WTC11 (cell line): ENCODE measurements at regions not wholly inside any gene's neighbourhood (a gene's known extent, or its start where the extent isn't known, plus 50 kb on each side); places are given as distances from the start of the nearest gene placed in this dataset.

Source experiments
- CBFB ChIP-seq: sonication (generic); formaldehyde crosslinking; IDR thresholded peaks from 2 replicates; pipeline ENCODE4 v1.8.1; 2022; ENCODE audit warnings: mild to moderate bottlenecking, low read depth, missing genetic modification reagents
- ESRRA ChIP-seq: sonication (generic); formaldehyde crosslinking; IDR thresholded peaks from 2 replicates; pipeline ENCODE4 v1.8.1; 2022; ENCODE audit warnings: mild to moderate bottlenecking, missing genetic modification reagents, borderline replicate concordance
- ETV6 ChIP-seq: sonication (generic); formaldehyde crosslinking; IDR thresholded peaks from 2 replicates; pipeline ENCODE4 v1.8.1; 2022; ENCODE audit warnings: mild to moderate bottlenecking, missing genetic modification reagents
- GRHL2 ChIP-seq: fragments of 250-450 bp; sonication (Bioruptor Pico); IDR thresholded peaks from 2 replicates; pipeline ENCODE4 v1.8.0; 2022; ENCODE audit warnings: mild to moderate bottlenecking, moderate library complexity; ENCODE audit not compliant: insufficient replicate concordance, severe bottlenecking
- JUN ChIP-seq: sonication (generic); formaldehyde crosslinking; IDR thresholded peaks from 2 replicates; pipeline ENCODE4 v1.8.0; 2023; ENCODE audit warnings: mild to moderate bottlenecking, missing genetic modification reagents
- ZNF121 ChIP-seq: sonication (generic); formaldehyde crosslinking; IDR thresholded peaks from 2 replicates; pipeline ENCODE4 v1.8.0; 2023; ENCODE audit warnings: missing genetic modification reagents
- ZNF138 ChIP-seq: sonication (generic); formaldehyde crosslinking; conservative IDR thresholded peaks from 2 replicates; pipeline ENCODE4 v1.8.1; 2022; ENCODE audit warnings: mild to moderate bottlenecking, moderate library complexity, missing genetic modification reagents
- TF ChIP-seq, protein P1 (sequence below): fragments of 200-600 bp; IDR thresholded peaks from 2 replicates; pipeline ENCODE4 v1.8.0; 2022; ENCODE audit warnings: antibody characterized with exemption
- TF ChIP-seq, protein P2 (sequence below): sonication (generic); formaldehyde crosslinking; IDR thresholded peaks from 2 replicates; pipeline ENCODE4 v1.8.0; 2022; ENCODE audit warnings: mild to moderate bottlenecking, missing genetic modification reagents
- TF ChIP-seq, protein P3 (sequence below): fragments of 250-450 bp; sonication (Bioruptor Pico); IDR thresholded peaks from 2 replicates; pipeline ENCODE4 v1.9.0; 2021; ENCODE audit warnings: mild to moderate bottlenecking, borderline replicate concordance
- TF ChIP-seq, protein P4 (sequence below): sonication (generic); formaldehyde crosslinking; IDR thresholded peaks from 2 replicates; pipeline ENCODE4 v1.8.1; 2022; ENCODE audit warnings: low read depth, missing genetic modification reagents, borderline replicate concordance

DNA sequence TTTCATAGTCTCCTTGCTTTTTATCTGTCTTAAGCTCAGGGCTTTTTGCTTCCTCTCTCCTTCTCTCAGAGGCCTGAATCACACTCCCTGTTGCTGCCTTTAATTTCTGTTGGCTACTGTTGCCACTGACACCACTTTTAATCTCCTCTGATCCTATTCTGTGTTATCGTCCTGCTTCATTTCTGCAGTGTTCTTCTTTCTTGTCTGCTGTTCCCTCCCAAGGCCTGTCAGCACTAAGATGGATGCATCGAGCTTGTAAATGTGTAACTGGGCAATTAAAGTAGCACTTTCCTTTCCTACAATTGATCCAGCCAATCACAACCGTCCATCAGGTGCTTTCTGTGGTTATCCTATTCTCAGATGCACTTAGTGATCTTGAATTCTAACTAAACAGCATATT, 71.3 kb upstream of the VEPH1 start:
- TF ChIP-seq, protein P1, sequence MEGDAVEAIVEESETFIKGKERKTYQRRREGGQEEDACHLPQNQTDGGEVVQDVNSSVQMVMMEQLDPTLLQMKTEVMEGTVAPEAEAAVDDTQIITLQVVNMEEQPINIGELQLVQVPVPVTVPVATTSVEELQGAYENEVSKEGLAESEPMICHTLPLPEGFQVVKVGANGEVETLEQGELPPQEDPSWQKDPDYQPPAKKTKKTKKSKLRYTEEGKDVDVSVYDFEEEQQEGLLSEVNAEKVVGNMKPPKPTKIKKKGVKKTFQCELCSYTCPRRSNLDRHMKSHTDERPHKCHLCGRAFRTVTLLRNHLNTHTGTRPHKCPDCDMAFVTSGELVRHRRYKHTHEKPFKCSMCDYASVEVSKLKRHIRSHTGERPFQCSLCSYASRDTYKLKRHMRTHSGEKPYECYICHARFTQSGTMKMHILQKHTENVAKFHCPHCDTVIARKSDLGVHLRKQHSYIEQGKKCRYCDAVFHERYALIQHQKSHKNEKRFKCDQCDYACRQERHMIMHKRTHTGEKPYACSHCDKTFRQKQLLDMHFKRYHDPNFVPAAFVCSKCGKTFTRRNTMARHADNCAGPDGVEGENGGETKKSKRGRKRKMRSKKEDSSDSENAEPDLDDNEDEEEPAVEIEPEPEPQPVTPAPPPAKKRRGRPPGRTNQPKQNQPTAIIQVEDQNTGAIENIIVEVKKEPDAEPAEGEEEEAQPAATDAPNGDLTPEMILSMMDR, result no peak
- TF ChIP-seq, protein P2, sequence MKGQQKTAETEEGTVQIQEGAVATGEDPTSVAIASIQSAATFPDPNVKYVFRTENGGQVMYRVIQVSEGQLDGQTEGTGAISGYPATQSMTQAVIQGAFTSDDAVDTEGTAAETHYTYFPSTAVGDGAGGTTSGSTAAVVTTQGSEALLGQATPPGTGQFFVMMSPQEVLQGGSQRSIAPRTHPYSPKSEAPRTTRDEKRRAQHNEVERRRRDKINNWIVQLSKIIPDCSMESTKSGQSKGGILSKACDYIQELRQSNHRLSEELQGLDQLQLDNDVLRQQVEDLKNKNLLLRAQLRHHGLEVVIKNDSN, result no peak
- TF ChIP-seq ZNF138 (CRISPR knock-in tag) (no peak), JUN (CRISPR knock-in tag) (no peak), GRHL2 (CRISPR knock-in tag) (no peak), ZNF121 (no peak), ESRRA (CRISPR knock-in tag) (no peak), CBFB (no peak), ETV6 (CRISPR knock-in tag) (no peak)
- TF ChIP-seq, protein P3, sequence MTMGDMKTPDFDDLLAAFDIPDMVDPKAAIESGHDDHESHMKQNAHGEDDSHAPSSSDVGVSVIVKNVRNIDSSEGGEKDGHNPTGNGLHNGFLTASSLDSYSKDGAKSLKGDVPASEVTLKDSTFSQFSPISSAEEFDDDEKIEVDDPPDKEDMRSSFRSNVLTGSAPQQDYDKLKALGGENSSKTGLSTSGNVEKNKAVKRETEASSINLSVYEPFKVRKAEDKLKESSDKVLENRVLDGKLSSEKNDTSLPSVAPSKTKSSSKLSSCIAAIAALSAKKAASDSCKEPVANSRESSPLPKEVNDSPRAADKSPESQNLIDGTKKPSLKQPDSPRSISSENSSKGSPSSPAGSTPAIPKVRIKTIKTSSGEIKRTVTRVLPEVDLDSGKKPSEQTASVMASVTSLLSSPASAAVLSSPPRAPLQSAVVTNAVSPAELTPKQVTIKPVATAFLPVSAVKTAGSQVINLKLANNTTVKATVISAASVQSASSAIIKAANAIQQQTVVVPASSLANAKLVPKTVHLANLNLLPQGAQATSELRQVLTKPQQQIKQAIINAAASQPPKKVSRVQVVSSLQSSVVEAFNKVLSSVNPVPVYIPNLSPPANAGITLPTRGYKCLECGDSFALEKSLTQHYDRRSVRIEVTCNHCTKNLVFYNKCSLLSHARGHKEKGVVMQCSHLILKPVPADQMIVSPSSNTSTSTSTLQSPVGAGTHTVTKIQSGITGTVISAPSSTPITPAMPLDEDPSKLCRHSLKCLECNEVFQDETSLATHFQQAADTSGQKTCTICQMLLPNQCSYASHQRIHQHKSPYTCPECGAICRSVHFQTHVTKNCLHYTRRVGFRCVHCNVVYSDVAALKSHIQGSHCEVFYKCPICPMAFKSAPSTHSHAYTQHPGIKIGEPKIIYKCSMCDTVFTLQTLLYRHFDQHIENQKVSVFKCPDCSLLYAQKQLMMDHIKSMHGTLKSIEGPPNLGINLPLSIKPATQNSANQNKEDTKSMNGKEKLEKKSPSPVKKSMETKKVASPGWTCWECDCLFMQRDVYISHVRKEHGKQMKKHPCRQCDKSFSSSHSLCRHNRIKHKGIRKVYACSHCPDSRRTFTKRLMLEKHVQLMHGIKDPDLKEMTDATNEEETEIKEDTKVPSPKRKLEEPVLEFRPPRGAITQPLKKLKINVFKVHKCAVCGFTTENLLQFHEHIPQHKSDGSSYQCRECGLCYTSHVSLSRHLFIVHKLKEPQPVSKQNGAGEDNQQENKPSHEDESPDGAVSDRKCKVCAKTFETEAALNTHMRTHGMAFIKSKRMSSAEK (CRISPR knock-in tag), result no peak
- TF ChIP-seq, protein P4, sequence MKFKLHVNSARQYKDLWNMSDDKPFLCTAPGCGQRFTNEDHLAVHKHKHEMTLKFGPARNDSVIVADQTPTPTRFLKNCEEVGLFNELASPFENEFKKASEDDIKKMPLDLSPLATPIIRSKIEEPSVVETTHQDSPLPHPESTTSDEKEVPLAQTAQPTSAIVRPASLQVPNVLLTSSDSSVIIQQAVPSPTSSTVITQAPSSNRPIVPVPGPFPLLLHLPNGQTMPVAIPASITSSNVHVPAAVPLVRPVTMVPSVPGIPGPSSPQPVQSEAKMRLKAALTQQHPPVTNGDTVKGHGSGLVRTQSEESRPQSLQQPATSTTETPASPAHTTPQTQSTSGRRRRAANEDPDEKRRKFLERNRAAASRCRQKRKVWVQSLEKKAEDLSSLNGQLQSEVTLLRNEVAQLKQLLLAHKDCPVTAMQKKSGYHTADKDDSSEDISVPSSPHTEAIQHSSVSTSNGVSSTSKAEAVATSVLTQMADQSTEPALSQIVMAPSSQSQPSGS, result no peak
